ENCODE measurements at regions not wholly inside any gene's neighbourhood (a gene's known extent, or its start where the extent isn't known, plus 50 kb on each side); places are given as distances from the start of the nearest gene placed in this dataset.
"Not testable (repeated sequence)": the region's sequence is repeated elsewhere in the genome, so short reads cannot be mapped to it uniquely, and the experiment has no call there.

GRCh38 chr14:66273261-66273832, 212.8 kb upstream of the CCDC196 start:
- POLR2A ChIA-PET, result no interaction called here
- no peak for DNase-seq (ENCODE audit: extremely low spot score)

GRCh38 chr14:66278418-66278817, 207.8 kb upstream of the CCDC196 start:
- CTCF ChIA-PET; DNase-seq (ENCODE audit: extremely low spot score); POLR2A ChIA-PET: not testable (repeated sequence)

More at GRCh38 chr14:66273261-66273832, 212.8 kb upstream of the CCDC196 start:
- CTCF ChIA-PET, result interaction anchor here (2.8 kb wide), 1 partner anchor 19 kb away, joined by 7 read pairs; no protein-coding TSS in a partner anchor
- no peak for TF ChIP-seq CTCF (IDR thresholded peaks at IDR 0.05; ENCODE audit: control extremely low read depth, extremely low read depth, low read depth, missing control alignments)

- POLR2A ChIA-PET, result no interaction called here
- TF ChIP-seq CTCF (IDR thresholded peaks at IDR 0.05; ENCODE audit: control extremely low read depth, extremely low read depth, low read depth, missing control alignments), result no peak
- CTCF ChIA-PET, result no interaction called here
- no peak for DNase-seq (ENCODE audit: extremely low spot score)
Observed at GRCh38 chr14:66281036-66281776, 205.0 kb upstream of the CCDC196 start.

GRCh38 chr14:66284346-66284745, 201.8 kb upstream of the CCDC196 start:
- ChIA-PET POLR2A (no interaction called here), CTCF (no interaction called here)
- no peak for TF ChIP-seq CTCF (IDR thresholded peaks at IDR 0.05; ENCODE audit: control extremely low read depth, extremely low read depth, low read depth, missing control alignments)
- DNase-seq (ENCODE audit: extremely low spot score), result no peak

GRCh38 chr14:66288511-66288910, 197.7 kb upstream of the CCDC196 start:
- no peak for DNase-seq (ENCODE audit: extremely low spot score)

GRCh38 chr14:66291756-66292155, 194.4 kb upstream of the CCDC196 start:
- ChIA-PET POLR2A (no interaction called here), CTCF (no interaction called here)
- no peak for TF ChIP-seq CTCF (IDR thresholded peaks at IDR 0.05; ENCODE audit: control extremely low read depth, extremely low read depth, low read depth, missing control alignments)
- no peak for DNase-seq (ENCODE audit: extremely low spot score)

More at GRCh38 chr14:66288511-66288910, 197.7 kb upstream of the CCDC196 start:
- TF ChIP-seq CTCF (IDR thresholded peaks at IDR 0.05; ENCODE audit: control extremely low read depth, extremely low read depth, low read depth, missing control alignments), result no peak
- ChIA-PET POLR2A (no interaction called here), CTCF (no interaction called here)

- CTCF ChIA-PET, result no interaction called here
Observed at GRCh38 chr14:66293533-66294105, 192.6 kb upstream of the CCDC196 start.

More at GRCh38 chr14:66293533-66294105, 192.6 kb upstream of the CCDC196 start:
- POLR2A ChIA-PET, result no interaction called here
- no peak for DNase-seq (ENCODE audit: extremely low spot score)
- TF ChIP-seq CTCF (IDR thresholded peaks at IDR 0.05; ENCODE audit: control extremely low read depth, extremely low read depth, low read depth, missing control alignments), result no peak
